Activated CD4-positive, alpha-beta memory T cell treated with anti-CD3 and anti-CD28 coated beads for 36 hours (primary cell): ENCODE measurements at regions not wholly inside any gene's neighbourhood (a gene's known extent, or its start where the extent isn't known, plus 50 kb on each side); places are given as distances from the start of the nearest gene placed in this dataset.
"Not testable (repeated sequence)": the region's sequence is repeated elsewhere in the genome, so short reads cannot be mapped to it uniquely, and the experiment has no call there.

Experiments used
- CTCF ChIA-PET: fragments of 350-600 bp; sonication (Branson Sonifier 250); formaldehyde crosslinking; loops from one replicate; lab custom pipeline; 2021; ENCODE audit warnings: antibody characterized with exemption, inconsistent platforms; lab: Charles Lee
- POLR2A ChIA-PET: fragments of 350-600 bp; sonication (Branson Sonifier 250); formaldehyde crosslinking; loops from one replicate; lab custom pipeline; 2021; ENCODE audit warnings: antibody characterized with exemption; lab: Charles Lee
- DNase-seq: peaks from one replicate; pipeline ENCODE4 v3.0.0-alpha.2; 2020
- H3K27ac Mint-ChIP-seq: one replicate; pipeline ENCODE4 v1.8.0; 2021; ENCODE audit warnings: mixed read lengths
- H3K27me3 Mint-ChIP-seq: one replicate; pipeline ENCODE4 v1.8.0; 2021; ENCODE audit warnings: mixed read lengths
- H3K36me3 Mint-ChIP-seq: one replicate; pipeline ENCODE4 v1.8.0; 2021; ENCODE audit warnings: mixed read lengths
- H3K4me1 Mint-ChIP-seq: one replicate; pipeline ENCODE4 v1.8.0; 2021; ENCODE audit warnings: low read depth, mixed read lengths
- H3K4me3 Mint-ChIP-seq: one replicate; pipeline ENCODE4 v1.8.0; 2021; ENCODE audit warnings: mild to moderate bottlenecking, mixed read lengths
- H3K9me3 Mint-ChIP-seq: one replicate; pipeline ENCODE4 v1.8.0; 2021; ENCODE audit warnings: mixed read lengths
- intact Hi-C: fragments of 100-400 bp; cut with micrococcal nuclease; formaldehyde crosslinking; loops from one replicate; pipeline ENCODE4 v1.15.1; 2023

GRCh38 chr5:87034557-87034956 lies 233.1 kb upstream of the RASA1 start:
- H3K27me3 Mint-ChIP-seq, result no peaks in the 10 kb centered on the region

GRCh38 chr5:87042554-87042953 lies 225.1 kb upstream of the RASA1 start:
- Mint-ChIP-seq H3K27ac (no peak overlapping the region), H3K36me3 (peaks cover 4% of the 10 kb centered on the region), H3K9me3 (peaks cover 8% of the 10 kb centered on the region), H3K4me3 (no peak overlapping the region), H3K27me3 (no peaks in the 10 kb centered on the region), H3K4me1 (peaks cover 10% of the 10 kb centered on the region)
- POLR2A ChIA-PET, result no interaction called here
- CTCF ChIA-PET, result no interaction called here
- no peak for DNase-seq
- intact Hi-C loops, result no loop called here

More at GRCh38 chr5:87034557-87034956, 233.1 kb upstream of the RASA1 start:
- ChIA-PET POLR2A (no interaction called here), CTCF (interaction anchor here (0.9 to 1.3 kb wide), 2 partner anchors 48 to 366 kb away, joined by 3 to 4 read pairs; no protein-coding TSS in a partner anchor)
- H3K36me3 Mint-ChIP-seq, result peaks cover 1% of the 10 kb centered on the region
- DNase-seq, result no peak
- H3K4me1 Mint-ChIP-seq, result peaks cover 10% of the 10 kb centered on the region
- peaks cover 8% of the 10 kb centered on the region for H3K9me3 Mint-ChIP-seq
- H3K4me3 Mint-ChIP-seq, result no peak overlapping the region
- intact Hi-C loops, result no loop called here
- no peak overlapping the region for H3K27ac Mint-ChIP-seq

GRCh38 chr5:87048156-87048555 lies 219.5 kb upstream of the RASA1 start:
- ChIA-PET CTCF (interaction anchor here (0.7 to 0.9 kb wide), 2 partner anchors 349 to 352 kb away, joined by 3 read pairs; no protein-coding TSS in a partner anchor), POLR2A (no interaction called here)
- Mint-ChIP-seq H3K4me3 (no peak overlapping the region), H3K4me1 (no peaks in the 10 kb centered on the region), H3K36me3 (peaks cover 3% of the 10 kb centered on the region), H3K27ac (no peak overlapping the region), H3K27me3 (no peaks in the 10 kb centered on the region), H3K9me3 (peaks cover 13% of the 10 kb centered on the region)
- DNase-seq, result no peak
- intact Hi-C loops, result loop anchor here (1.0 kb wide), 1 partner anchor 352 kb away; no protein-coding TSS in a partner anchor

- H3K4me1 Mint-ChIP-seq, POLR2A ChIA-PET, DNase-seq, H3K27ac Mint-ChIP-seq, H3K4me3 Mint-ChIP-seq, H3K27me3 Mint-ChIP-seq, H3K36me3 Mint-ChIP-seq, intact Hi-C loops: not testable (repeated sequence)
- peaks cover 12% of the 10 kb centered on the region for H3K9me3 Mint-ChIP-seq
- CTCF ChIA-PET, result interaction anchor here (0.7 to 0.9 kb wide), 2 partner anchors 348 to 351 kb away, joined by 3 read pairs; no protein-coding TSS in a partner anchor
Observed at GRCh38 chr5:87049012-87049411, 218.7 kb upstream of the RASA1 start.

GRCh38 chr5:87051502-87052113 lies 216.1 kb upstream of the RASA1 start:
- peaks cover 12% of the 10 kb centered on the region for H3K9me3 Mint-ChIP-seq
- H3K4me3 Mint-ChIP-seq, result no peak overlapping the region
- ChIA-PET POLR2A (no interaction called here), CTCF (no interaction called here)
- no peaks in the 10 kb centered on the region for H3K36me3 Mint-ChIP-seq
- no peak overlapping the region for H3K27ac Mint-ChIP-seq
- no peak for DNase-seq
- no peaks in the 10 kb centered on the region for H3K4me1 Mint-ChIP-seq
- intact Hi-C loops, result no loop called here
- no peaks in the 10 kb centered on the region for H3K27me3 Mint-ChIP-seq

GRCh38 chr5:87053146-87053545 lies 214.5 kb upstream of the RASA1 start:
- CTCF ChIA-PET, result no interaction called here
- no peak for DNase-seq

GRCh38 chr5:87054821-87055220 lies 212.9 kb upstream of the RASA1 start:
- CTCF ChIA-PET, result no interaction called here
- no peak overlapping the region for H3K4me3 Mint-ChIP-seq
- H3K27ac Mint-ChIP-seq, result no peak overlapping the region
- POLR2A ChIA-PET, result no interaction called here
- no peaks in the 10 kb centered on the region for H3K4me1 Mint-ChIP-seq
- intact Hi-C loops, result no loop called here
- no peak for DNase-seq
- H3K27me3 Mint-ChIP-seq, result no peaks in the 10 kb centered on the region
- H3K9me3 Mint-ChIP-seq, result peaks cover 2% of the 10 kb centered on the region
- H3K36me3 Mint-ChIP-seq, result no peaks in the 10 kb centered on the region

More at GRCh38 chr5:87053146-87053545, 214.5 kb upstream of the RASA1 start:
- Mint-ChIP-seq H3K4me3 (no peak overlapping the region), H3K4me1 (no peaks in the 10 kb centered on the region), H3K9me3 (peaks cover 12% of the 10 kb centered on the region), H3K27ac (no peak overlapping the region), H3K27me3 (no peaks in the 10 kb centered on the region), H3K36me3 (no peaks in the 10 kb centered on the region)
- intact Hi-C loops, result no loop called here
- POLR2A ChIA-PET, result no interaction called here

GRCh38 chr5:87061046-87061445 lies 206.6 kb upstream of the RASA1 start:
- CTCF ChIA-PET, result no interaction called here
- intact Hi-C loops, result no loop called here
- H3K27me3 Mint-ChIP-seq, result no peaks in the 10 kb centered on the region
- no peaks in the 10 kb centered on the region for H3K36me3 Mint-ChIP-seq
- DNase-seq, result no peak
- H3K9me3 Mint-ChIP-seq, result peaks cover 16% of the 10 kb centered on the region
- no peak overlapping the region for H3K27ac Mint-ChIP-seq
- POLR2A ChIA-PET, result no interaction called here
- no peak overlapping the region for H3K4me3 Mint-ChIP-seq
- no peaks in the 10 kb centered on the region for H3K4me1 Mint-ChIP-seq

- intact Hi-C loops, result no loop called here
- ChIA-PET POLR2A (no interaction called here), CTCF (no interaction called here)
- Mint-ChIP-seq H3K27ac (no peak overlapping the region), H3K36me3 (no peaks in the 10 kb centered on the region), H3K9me3 (no peaks in the 10 kb centered on the region), H3K4me1 (peaks cover 9% of the 10 kb centered on the region), H3K27me3 (no peaks in the 10 kb centered on the region), H3K4me3 (no peak overlapping the region)
- no peak for DNase-seq
Observed at GRCh38 chr5:87069311-87069710, 198.4 kb upstream of the RASA1 start.

GRCh38 chr5:87069974-87070608 lies 197.6 kb upstream of the RASA1 start:
- no peak for DNase-seq
- Mint-ChIP-seq H3K36me3 (no peaks in the 10 kb centered on the region), H3K27ac (no peak overlapping the region), H3K4me3 (no peak overlapping the region), H3K27me3 (no peaks in the 10 kb centered on the region), H3K4me1 (peaks cover 16% of the 10 kb centered on the region), H3K9me3 (no peaks in the 10 kb centered on the region)
- ChIA-PET CTCF (interaction anchor here (0.7 kb wide), 1 partner anchor 52 kb away, joined by 4 read pairs; no protein-coding TSS in a partner anchor), POLR2A (interaction anchor here (0.7 kb wide), 1 partner anchor 47 kb away, joined by 3 read pairs; no protein-coding TSS in a partner anchor)
- intact Hi-C loops, result loop anchor here (10.0 kb wide), 1 partner anchor 55 kb away; no protein-coding TSS in a partner anchor

- Mint-ChIP-seq H3K36me3 (no peaks in the 10 kb centered on the region), H3K27me3 (no peaks in the 10 kb centered on the region), H3K9me3 (no peaks in the 10 kb centered on the region), H3K27ac (no peak overlapping the region), H3K4me3 (no peak overlapping the region), H3K4me1 (peaks cover 31% of the 10 kb centered on the region)
- no peak for DNase-seq
- ChIA-PET POLR2A (no interaction called here), CTCF (interaction anchor here (1.2 kb wide), 1 partner anchor 326 kb away, joined by 3 read pairs; no protein-coding TSS in a partner anchor)
- intact Hi-C loops, result loop anchor here (10.0 kb wide), 1 partner anchor 59 kb away; no protein-coding TSS in a partner anchor
Observed at GRCh38 chr5:87074072-87074471, 193.6 kb upstream of the RASA1 start.

GRCh38 chr5:87074934-87075541 lies 192.6 kb upstream of the RASA1 start:
- Mint-ChIP-seq H3K4me3 (no peak overlapping the region), H3K27ac (peak overlapping the region; percentile 64), H3K27me3 (no peaks in the 10 kb centered on the region), H3K4me1 (peaks cover 33% of the 10 kb centered on the region), H3K9me3 (no peaks in the 10 kb centered on the region), H3K36me3 (no peaks in the 10 kb centered on the region)
- DNase-seq, result peak; percentile 27
- intact Hi-C loops, result loop anchor here (5.0 to 10.0 kb wide), 3 partner anchors 60 to 337 kb away; partner anchors contain the start of genes CCNH and RASA1
- CTCF ChIA-PET, result interaction anchor here (0.7 to 1.2 kb wide), 2 partner anchors 33 to 325 kb away, joined by 3 read pairs; no protein-coding TSS in a partner anchor
- POLR2A ChIA-PET, result no interaction called here
